ENCODE measurements at regions not wholly inside any gene's neighbourhood (a gene's known extent, or its start where the extent isn't known, plus 50 kb on each side); places are given as distances from the start of the nearest gene placed in this dataset.

DNA sequence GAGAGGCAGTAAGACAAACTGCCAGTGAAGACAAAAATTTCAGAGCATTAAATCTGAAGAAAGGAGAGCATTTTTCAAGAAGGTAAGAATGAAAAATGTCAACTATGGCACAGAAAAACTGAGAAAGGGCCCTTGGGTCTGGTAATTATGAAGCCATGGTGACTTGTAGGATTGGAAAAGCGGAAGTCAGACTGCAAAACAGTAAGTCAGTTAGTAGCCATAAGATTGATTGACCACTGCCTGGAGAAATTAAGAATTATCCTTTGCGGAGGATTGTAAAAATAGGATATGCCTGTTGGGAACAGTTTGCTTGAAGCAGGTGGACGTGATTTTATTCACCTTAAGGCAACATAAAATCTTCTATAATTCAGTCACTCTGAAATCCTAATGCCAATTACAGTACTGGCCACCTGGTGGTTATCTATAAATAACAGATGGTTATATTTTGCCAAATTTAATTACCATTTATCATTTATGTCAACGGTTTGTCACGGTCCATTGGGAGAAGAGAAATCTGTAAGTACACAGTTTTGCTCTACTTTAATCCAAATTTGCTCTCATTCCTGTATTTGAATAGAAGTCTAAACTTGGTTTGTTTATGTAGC lies 127.1 kb upstream of the CNTN1 start:
- Histone ChIP-seq H3T11ph (ENCODE audit: low read length) (no peak overlapping the region), H3K23me2 (ENCODE audit: insufficient read length, low read depth, low read length, poor library complexity, severe bottlenecking) (no peaks in the 10 kb centered on the region), H4K8ac (replicated peaks; ENCODE audit: insufficient read length, low read depth, low read length) (no peak overlapping the region), H3K79me2 (ENCODE audit: insufficient read depth, low read length) (no peaks in the 10 kb centered on the region), H3K4ac (ENCODE audit: low read depth, low read length) (no peak overlapping the region), H3K18ac (ENCODE audit: insufficient read length, low read depth, low read length) (no peak overlapping the region), H3K27me3 (ENCODE audit: insufficient read depth, low read length) (no peaks in the 10 kb centered on the region), H2BK15ac (ENCODE audit: low read depth, low read length) (no peak overlapping the region), H3K23ac (ENCODE audit: insufficient read length, low read depth, low read length) (no peak overlapping the region), H2BK20ac (ENCODE audit: low read depth, low read length, poor library complexity, severe bottlenecking) (no peak overlapping the region), H3K9me3 (ENCODE audit: control insufficient read depth, low read depth, low read length) (no peaks in the 10 kb centered on the region), H3K27ac (ENCODE audit: insufficient read length, low read depth, low read length) (no peak overlapping the region), H2AK5ac (ENCODE audit: insufficient read length, low read length) (no peak overlapping the region), H3K9ac (ENCODE audit: extremely low read depth, insufficient read length, low read length) (no peak overlapping the region), H2AFZ (ENCODE audit: low read length) (no peak overlapping the region), H3K4me2 (ENCODE audit: insufficient read depth, insufficient read length, low read length) (no peak overlapping the region), H3K56ac (ENCODE audit: insufficient read length, low read depth, low read length) (no peak overlapping the region), H2BK120ac (ENCODE audit: low read depth, low read length, poor library complexity, severe bottlenecking) (no peak overlapping the region), H3K79me1 (ENCODE audit: insufficient read depth, low read depth, low read length, poor library complexity, severe bottlenecking) (no peaks in the 10 kb centered on the region), H4K91ac (ENCODE audit: insufficient read length, low read depth, low read length) (no peak overlapping the region), H3K4me1 (ENCODE audit: insufficient read depth, low read length) (no peaks in the 10 kb centered on the region), H3K14ac (ENCODE audit: insufficient read depth, low read length) (no peak overlapping the region), H4K5ac (ENCODE audit: insufficient read length, low read depth, low read length) (no peak overlapping the region), H2BK12ac (ENCODE audit: insufficient read length, low read depth, low read length) (no peak overlapping the region), H4K20me1 (ENCODE audit: control insufficient read depth, insufficient read depth, insufficient read length) (no peaks in the 10 kb centered on the region), H2BK5ac (ENCODE audit: insufficient read length, low read length) (no peak overlapping the region)
- Mint-ChIP-seq H3K4me1 (no peaks in the 10 kb centered on the region), H3K4me3 (no peak overlapping the region), H3K9me3 (no peaks in the 10 kb centered on the region), H3K27ac (no peak overlapping the region), H3K27me3 (ENCODE audit: low read depth) (no peaks in the 10 kb centered on the region; the same call in 1 of the 2 replicates), H3K36me3 (ENCODE audit: insufficient read depth in 1 of 3, low read depth in 3 of 3) (no peaks in the 10 kb centered on the region)
- TF ChIP-seq, protein P1, sequence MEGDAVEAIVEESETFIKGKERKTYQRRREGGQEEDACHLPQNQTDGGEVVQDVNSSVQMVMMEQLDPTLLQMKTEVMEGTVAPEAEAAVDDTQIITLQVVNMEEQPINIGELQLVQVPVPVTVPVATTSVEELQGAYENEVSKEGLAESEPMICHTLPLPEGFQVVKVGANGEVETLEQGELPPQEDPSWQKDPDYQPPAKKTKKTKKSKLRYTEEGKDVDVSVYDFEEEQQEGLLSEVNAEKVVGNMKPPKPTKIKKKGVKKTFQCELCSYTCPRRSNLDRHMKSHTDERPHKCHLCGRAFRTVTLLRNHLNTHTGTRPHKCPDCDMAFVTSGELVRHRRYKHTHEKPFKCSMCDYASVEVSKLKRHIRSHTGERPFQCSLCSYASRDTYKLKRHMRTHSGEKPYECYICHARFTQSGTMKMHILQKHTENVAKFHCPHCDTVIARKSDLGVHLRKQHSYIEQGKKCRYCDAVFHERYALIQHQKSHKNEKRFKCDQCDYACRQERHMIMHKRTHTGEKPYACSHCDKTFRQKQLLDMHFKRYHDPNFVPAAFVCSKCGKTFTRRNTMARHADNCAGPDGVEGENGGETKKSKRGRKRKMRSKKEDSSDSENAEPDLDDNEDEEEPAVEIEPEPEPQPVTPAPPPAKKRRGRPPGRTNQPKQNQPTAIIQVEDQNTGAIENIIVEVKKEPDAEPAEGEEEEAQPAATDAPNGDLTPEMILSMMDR (conservative IDR thresholded peaks at IDR 0.05), result no peak
- DNase-seq, result no peak
- no CpG with 5 or more reads among the region's 5 CpGs for WGBS (ENCODE audit: extremely low coverage, insufficient read length, low lambda C conversion rate)

All from H9 (cell line).